CD4-positive, alpha-beta T cell treated with Interleukin-17A for 1 hour (primary cell): ENCODE measurements at regions not wholly inside any gene's neighbourhood (a gene's known extent, or its start where the extent isn't known, plus 50 kb on each side); places are given as distances from the start of the nearest gene placed in this dataset.
A peak's percentile ranks its signal among the peaks of the same experiment; 100 is the strongest.

Experiments used
- DNase-seq: peaks from one replicate; pipeline ENCODE4 v3.0.0-alpha.2; 2020

DNA sequence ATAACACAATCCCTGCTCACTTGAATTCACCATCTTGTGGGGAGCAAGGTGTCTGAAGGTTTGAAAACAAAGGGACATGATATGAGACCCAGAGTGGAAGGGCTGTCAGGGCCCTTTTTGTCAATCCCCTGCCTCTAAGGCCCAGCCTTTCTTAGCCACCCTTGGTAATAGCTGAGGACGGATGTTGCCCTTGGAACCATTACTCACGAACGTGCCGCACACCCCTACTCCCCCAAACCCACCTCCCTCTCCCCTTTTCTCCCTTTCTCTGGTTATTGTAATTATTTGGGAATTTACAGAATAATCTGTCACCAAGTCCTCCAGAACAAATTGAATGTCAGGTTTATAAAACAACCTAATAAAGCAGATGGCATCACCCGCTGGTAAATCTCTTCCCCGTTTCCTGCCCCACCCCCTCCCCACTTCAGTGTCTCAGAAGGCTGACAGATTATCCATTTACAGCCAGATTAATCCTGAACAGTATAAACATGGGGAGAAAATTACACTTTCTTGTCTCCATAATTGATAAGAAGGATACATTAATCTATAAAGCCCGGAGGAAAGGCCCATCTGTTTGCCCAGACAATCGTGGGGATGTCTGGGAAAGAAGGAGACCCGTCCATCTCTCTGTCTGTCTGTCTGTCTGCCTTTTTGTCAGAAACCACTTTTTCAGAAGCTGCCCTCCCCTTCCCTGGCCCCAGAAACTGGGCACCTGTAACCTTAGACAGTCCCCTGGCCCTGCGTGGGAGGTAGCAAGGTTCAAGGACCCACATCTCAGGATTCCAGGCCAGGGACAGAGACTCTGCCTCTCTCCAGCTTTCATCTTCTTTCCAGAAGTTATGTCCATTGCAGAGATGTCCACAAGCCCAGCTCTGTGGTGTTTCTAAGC lies 60.6 kb upstream of the CD34 start:
- DNase-seq, result no peak

DNA sequence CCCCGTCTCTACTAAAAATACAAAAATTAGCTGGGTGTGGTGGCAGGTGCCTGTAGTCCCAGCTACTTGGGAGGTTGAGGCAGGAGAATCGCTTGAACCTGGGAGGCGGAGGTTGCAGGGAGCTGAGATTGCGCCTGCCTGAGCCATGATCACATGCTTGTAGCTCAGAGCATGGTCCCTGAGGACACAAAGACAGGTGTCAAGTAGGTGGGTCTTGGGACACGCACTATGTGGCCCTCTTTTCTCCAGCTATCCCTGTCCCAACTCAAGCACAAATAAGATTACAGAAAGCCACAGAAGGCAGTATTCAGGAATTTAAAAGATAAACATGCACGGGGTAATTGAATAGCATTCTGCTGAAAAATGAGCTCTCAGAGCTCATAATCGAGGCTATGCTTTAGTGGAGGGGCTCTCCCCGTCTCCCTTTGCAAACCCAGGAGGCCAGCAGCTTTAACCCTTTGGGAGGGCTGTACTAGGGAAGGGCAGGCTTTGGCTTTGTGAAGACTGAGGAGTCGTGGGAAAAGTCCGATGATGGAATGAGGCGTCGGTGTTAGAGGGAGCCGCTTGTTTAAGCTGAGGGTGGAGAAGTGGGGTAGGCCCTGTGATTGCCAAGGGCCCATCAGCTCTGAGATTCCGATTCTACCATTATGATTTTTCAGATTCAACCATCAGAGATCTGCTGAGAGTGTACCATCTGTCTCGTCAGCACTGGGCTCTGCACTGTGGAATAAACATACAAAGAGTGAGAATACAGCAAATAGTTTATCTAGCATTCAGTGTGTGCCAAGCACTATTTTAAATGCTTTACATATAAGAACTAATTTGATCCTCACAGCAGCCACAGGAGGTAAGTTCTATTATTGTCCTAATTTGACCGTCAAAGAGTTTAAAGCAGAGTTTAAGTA lies 59.7 kb upstream of the CD34 start:
- no peak for DNase-seq

DNA sequence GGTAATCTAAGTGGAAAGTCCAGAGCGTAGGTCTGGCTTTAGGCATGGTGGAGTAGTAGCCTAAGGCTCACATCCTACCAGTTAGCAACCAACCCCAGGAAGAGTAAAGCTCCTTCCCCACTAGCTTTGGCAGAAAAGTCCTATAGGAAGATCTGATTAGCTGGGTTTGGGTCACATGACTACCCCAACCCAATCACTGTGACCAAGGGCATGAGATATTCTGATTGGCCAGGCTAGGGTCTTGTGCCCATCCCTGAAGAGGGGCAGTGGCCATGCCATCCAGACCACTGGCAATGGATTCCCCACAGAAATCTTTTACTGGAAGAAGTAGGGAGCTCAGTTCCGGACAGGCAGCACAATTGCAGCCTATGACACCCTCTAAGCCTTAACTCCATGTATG lies 58.6 kb upstream of the CD34 start:
- no peak for DNase-seq

DNA sequence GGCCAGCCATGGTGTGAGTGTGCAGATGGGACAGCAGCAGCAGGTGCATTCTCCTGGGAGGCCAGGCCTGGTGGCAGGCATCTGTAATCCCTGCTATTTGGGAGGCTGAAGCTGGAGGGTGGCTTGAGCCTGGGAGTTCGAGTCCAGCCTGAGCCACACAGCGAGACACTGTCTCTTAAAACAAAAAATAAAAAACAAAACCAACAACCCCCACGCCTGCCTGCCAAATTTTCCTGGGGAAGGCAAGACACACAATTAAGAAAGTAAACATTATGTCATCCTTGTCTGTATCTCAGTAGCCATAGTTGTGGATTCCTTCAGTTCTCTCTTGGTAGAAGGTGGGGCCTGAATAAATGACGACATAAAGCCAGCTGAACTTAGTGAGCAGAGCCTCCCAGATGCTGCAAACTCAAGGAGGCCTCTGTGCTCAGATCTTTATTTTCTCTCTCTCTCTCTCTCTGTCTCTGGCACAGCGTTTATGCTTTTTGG lies 57.6 kb upstream of the CD34 start:
- no peak for DNase-seq

DNA sequence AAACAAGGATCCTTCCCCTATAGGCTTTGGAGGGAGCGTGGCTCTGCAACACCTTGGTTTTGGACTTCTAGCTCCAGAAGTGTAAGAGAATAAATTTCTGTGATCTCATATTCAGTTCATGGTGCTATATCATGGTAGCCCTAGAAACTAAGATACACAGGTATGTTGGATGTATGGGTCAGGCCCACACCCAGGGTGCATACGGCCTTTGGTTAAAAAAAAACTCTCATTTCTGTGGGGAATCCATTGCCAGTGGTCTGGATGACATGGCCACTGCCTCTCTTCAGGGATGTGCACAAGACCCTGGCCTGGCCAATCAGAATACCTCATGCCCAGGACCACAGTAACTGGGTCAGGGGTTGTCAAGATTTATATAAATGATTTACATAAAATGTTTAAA lies 56.8 kb upstream of the CD34 start:
- no peak for DNase-seq

DNA sequence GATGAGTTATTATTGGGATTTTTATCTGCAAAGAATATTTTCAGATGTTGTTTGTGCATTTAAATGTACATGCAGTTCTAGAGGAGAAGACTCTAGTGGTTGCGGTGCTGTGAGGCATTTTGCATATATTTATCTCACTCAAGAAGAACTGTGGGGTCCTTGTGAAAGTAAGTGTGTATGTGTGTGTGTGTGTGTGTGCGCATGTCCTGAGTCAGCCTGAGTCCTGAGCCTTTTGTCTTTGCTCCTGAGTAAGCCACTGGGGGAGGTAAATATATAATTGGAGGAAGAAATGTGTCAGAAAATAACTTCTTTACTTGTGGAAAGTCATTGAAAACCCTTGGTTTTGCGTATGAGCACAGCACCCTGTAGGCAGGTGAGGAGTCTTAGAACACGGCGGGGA lies 55.6 kb upstream of the CD34 start:
- no peak for DNase-seq

DNA sequence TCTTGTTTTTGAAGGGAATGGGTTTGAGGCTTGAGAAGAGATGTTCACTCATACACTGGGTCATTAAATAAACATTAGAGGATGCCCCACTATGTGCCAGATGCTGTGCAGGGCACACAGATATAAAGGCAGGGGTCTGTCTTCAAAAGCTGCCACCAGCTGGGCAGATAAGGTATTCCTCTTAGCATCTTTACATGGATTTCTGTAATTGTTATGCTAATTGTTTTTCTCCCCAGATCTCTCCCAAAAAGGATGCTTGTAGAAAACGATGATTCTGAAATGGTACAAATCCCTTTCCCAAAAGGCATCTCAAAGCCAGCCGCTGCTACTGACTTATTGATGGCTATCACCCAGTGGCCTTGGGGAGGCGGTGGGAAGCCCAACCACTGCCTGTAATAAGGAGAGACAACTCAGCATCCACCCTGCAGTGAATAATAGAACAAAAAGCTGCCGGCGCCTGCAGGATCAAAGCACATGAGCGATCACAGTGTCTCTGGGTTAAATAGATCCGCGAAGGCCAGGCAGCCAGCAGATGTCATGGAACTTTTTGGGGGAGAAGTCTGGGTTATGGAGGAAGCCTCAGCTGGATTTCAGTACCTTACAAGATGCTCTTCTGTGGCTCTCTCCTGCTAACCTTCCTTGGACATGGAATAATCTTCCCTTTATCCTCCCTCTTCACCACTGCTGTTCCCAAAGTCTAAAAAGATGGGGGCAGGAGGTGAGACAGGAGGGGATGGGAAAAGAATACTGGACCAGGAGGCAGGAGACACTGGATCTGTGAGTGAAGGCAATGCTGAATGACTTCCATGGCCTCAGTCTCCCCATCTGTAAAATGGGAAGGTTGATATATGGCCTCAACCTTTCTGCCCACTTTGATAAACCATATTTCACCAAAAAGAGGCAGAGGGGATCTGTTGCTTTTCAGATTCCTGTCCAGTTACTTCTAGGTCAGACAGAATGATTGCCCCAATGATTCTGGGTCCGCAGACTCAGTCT lies 54.8 kb upstream of the CD34 start:
- DNase-seq, result no peak

DNA sequence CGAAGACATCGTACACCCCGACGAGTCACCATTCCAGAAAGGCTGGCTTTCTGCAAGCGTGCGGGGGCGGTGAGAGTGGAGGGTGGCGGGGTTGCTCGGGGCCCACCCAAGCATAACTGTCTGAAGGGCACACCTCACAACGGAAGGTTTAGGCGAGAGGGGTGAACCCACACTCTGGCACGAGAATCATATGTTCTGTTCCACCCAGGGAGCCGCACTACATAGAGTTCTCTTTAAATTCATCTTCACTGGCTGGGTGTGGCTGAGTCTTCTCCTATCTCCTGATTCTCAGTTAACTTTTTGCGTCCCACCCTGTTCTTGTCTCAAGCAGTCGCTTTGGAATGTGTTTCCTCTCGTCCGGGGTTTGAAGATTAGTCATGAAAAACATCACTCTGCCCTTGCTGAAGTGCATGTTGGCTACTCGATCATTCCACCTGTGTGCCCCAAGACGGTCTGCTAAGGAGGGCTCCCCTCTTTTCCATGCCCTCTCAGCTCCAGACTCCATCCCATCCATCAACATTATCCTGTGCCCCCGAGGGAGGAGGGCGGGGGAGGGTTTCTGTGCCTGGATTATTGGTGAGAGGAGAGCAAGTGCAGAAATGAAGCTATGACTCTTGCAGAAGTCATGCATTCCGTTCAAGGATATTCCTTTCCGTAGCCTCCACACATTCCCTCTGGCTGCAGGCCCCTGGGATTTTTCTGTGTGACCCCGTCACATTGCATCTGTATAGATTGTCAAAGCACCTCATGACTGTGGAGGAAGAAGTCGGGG lies 53.5 kb upstream of the CD34 start:
- no peak for DNase-seq

DNA sequence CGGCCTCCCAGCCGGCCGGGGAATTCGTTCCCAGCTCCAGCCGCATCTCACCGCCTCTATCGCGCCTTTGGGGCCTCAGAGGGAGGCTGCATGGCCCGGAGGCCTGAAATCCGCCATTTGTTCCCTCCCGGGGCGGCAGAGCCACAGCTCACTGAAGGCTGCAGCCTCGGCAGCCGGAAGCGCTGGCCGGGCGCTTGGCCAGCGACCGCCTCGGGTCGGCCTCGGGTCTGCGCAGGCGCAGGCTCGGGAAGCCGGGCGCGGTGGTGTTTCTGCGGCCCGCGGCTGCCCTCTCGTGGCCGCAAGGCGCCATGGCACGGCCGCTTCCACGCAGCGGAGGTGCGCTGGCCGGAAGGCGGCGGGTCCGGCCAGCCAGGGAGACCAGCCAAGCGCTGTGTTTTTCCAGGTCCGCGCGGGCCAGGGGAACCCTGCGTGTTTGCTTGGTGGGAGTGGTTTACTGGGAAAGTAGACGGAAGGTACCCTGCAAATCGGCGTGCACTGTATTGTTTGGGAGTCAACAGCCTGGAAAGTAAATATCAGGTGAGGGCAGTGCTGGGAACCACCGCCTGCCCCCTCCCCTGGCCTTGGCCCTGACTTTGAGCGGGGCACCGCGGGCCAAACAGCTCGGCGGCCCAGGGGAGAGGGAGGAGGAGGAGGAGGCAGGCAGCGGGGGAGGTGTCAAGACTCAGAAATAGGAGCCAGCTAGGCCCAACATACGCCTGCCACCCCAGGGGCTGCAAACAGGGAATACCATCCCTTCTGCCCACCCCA lies 52.7 kb upstream of the CD34 start:
- peak; percentile 82 for DNase-seq

DNA sequence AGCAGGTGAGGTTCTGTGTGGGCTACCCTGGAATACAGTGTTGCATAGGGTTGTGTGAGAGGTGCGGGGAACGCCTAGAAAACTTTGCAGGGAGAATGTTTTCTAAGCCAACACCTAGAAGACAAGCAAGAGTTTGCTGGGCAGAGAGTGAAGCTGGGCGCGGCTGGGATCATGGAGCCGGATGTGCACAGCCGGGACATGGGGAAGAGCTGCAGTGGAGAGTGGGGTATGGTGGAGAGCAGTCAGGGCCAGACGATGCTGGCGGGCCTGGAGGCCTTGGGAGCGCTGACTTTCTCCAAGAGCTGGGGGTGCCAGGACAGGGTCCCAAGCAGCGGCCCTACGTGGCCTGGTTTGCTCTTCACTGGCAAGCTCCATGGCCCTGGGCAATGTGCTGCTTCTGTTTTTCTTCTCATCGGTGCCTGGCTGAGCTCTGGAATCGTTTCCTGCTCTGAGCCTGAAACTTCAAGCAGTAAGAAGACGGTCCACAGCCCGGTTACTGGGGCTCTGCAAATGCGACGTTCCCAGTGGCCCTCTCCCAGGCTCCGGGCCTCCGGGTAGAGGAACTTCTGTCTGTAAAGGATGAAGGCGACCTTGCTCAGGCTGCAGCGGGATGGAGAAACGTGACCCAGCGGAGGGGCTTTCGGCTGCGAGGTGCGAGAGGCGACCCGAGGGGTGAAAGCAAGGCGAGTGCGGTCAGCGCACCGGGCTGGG lies 51.9 kb upstream of the CD34 start:
- DNase-seq, result no peak
